ENCODE measurements at regions not wholly inside any gene's neighbourhood (a gene's known extent, or its start where the extent isn't known, plus 50 kb on each side); places are given as distances from the start of the nearest gene placed in this dataset. TPM values are rescaled to one million over a fixed set of nuclear protein-coding genes. Genes with fewer than 3 reads are reported as not detected.

DNA sequence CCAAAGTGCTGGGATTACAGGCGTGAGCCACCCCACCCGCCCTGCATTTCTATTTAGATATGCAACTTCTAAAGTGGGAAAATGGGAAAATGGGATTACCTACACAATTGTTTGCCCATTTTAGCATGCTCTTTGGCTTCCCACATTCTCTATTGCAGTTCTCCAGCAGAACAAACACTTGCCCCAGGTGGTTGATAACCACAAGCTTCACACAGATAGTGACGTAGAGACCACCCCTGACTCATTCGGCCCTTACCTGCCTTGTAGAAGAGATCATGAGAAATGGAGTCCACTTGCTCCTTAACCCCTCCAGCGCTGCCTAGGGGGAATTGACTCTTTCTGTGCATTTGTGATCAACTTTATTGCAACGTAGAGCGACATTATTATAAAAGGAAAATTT is 83.2 kb upstream of the RAP2B start:
- DNase-seq = no peak

DNA sequence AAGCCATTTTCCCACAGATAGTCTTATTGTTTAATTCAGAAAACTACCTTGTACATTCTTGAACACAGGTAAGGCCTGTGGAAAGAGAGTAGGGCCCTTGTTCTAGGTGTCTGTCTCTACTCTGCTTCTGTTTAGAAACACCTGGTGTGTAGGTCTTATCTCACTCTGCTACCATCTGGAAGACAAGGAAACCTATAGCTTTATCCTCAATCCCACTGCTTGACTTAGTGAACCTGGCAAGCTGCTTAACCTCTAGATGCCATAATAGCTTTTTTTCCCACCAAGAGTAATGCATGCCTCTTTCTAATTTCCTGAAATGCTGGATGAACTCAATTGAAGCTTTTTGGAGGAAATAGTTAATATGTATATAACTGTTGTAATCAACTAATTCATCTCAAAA is 82.6 kb upstream of the RAP2B start:
- DNase-seq = no peak

DNA sequence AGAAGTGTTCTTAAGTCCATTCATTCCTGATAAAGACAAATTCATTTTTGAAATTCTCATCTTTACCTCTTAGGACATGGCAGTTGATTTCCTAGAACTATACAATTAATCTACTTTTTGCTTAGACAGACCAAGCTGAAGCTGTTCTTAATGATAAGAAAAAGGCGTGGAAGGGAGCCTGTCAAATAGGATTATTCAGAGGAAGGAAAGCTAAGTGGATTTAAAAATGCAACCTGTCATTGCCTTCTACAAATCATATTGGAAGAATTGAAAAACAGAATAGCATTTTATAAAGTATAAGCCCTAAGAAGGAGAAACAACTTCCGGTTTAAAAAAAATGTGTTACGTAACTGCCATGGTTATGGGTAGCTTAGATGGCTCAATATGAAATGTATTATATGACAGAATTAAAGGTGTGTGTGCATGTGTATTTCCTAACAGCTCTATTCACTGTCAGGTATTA is 81.2 kb upstream of the RAP2B start:
- no peak for DNase-seq

DNA sequence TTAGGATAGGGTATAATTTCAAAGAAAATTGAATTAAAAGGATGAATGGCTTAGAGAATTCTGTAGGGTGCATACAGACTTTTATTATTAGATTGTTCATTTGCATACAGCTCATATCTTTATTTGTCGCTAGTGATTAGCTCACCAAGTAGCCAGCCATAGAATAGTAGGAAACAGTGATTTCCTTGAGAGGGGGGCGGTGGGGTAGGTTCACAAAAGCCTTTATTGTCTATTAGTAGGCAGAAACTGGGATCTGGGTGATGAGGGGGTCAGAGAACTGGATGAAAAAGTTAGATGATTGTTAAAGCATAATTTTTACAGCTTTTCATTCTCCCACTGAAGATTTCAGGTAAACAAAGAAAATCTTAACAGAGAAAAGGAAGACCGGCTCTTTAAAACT is 77.6 kb upstream of the RAP2B start:
- DNase-seq = no peak

DNA sequence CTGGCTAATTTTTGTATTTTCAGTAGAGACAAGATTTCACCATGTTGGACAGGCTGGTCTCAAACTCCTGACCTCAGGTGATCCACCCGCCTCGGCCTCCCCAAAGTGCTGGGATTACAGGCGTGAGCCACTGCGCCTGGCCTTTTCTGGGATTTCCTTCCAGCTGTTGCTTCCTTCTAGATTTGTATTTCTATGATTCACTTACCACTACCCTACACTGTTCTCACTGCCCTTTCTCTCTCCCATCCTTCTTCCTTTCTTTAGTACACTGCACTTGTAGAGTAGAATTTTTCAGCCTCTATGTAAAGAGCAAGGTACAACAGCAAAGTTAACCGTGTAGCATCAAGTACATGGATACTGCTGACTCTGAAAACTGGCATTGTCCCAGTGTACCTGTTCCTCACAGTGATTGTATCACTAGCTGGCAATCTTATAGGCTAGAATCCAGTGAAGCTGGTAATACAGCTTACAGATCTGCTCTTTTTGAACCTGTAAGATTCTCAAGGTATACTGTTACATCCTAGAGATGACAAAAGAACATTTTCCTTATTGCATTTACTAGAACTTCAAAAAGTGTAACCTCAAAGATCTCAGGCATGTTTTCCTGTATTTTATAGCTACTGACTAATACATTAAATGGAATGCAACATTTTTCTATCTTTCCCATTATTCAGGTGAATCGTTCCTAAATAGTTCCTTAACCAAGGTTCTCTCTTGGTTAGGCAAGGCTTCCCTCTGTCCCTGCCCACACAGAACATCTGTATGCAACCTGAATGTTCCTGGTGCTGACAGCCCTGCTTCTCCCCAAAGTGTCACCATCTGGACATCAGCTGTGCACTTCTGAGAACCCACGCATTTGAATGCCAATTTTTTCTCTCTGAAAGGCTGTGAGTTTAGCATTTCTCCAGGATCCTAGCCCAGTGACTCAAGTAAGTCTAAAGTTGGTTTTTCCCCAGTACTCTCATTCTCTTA is 74.1 kb upstream of the RAP2B start:
- DNase-seq = no peak

DNA sequence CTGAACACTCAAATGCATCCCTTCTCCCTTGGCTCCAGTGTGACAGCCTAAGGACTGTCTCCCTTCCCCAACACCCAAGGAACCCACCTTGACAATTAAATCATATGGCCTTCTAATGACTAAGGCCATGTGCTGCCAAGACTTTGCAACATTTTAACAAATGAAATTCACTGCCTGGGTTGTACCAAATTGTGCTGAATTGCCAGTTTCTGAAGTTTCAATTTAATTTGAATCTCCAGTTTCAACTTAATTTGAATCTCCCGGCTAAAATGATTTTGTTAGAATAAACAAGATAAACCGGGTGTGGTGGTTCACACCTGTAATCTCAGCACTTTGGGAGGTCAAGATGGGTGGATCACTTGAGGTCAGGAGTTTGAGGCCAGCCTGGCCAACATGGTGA is 72.4 kb upstream of the RAP2B start:
- DNase-seq = no peak

DNA sequence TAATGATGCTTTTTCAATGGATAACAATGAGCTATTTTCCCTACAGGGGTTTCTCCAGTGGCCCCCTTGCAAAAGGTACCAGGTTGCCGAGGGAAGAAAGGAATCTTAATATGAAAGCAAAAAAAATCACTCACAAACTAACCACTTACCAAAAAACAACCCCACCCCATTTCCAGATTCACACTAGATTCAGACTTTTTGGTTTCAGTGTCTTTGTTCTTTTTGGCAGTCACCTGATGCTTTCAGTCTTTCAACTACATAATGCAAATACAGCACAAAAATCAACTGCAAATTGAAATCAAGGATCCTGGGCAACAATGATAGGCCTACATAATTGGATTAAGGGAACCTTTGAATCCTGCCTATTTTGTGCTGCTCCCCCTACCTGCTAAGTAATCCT is 71.1 kb upstream of the RAP2B start:
- no peak for DNase-seq

DNA sequence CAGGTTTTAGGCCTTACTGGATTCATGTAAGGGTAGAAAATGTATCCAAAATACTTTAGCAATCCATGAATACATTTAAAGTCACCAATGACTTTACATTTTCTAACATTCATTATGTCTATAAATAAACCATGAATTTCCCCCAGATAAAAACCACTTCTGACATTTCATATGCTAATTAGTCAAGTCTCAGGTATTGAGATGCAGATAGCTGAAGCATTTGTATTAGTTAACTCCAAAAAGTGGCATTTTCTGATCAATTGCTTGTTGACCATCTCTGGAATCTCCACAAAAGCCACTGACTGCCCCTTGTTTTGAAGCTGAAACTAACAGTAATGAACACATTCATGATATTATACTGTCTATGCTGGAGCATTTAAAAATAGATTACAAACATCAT is 68.4 kb upstream of the RAP2B start:
- no peak for DNase-seq

DNA sequence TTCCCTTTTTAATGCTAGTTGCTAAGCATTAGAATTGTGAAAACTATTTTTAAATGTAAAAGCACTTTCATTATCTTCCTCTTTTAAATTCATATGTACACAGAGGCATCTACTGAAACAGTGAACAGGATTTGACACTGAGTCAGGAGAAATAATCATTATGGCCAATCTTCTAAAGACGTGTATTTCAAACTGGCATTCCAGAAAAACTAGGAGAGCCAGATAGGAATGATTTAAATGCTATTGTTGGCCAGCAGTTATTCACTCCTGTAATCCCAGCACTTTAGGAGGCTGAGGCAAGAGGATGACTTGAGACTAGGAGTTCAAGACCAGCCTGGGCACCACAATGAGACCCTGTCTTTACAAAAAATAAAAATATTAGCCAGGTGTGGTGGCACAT is 67.6 kb upstream of the RAP2B start:
- DNase-seq = no peak

DNA sequence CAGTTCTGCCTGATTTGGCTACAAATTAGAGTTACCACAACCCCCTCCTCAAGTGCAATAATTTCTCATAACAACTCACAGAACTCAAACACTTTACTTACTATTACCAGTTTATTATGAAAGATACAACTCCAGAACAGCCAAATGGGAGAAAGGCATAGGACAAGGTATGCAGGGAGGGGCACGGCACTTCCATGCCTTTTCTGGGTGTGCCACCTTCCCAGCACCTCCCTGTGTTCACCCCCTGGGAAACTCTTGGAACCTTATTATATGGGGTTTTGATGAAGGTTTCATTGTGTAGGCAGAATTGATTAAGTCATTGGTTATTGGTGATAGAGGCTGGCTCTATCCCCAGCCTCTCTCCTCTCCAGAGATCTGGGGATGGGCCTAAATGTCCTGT is 66.6 kb upstream of the RAP2B start:
- no peak for DNase-seq

DNA sequence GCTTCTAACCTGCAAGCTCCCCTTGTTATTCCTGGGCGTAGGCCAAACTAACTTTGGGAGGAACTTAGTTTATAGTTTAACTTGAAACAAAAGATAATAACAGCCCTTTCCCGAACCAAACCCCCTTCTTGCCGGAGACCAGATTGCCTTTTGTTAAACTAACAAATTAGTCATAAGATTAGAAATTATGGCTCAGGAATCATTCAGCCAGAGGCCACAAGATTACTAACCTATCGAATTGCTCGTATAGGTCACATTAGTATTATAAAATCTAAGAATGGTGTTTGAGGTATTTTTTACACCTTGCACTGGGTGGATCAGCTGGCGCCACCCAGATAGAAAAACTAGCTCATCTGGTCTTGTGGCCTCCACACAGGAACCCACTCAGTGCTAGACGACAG is 65.3 kb upstream of the RAP2B start:
- no peak for DNase-seq

DNA sequence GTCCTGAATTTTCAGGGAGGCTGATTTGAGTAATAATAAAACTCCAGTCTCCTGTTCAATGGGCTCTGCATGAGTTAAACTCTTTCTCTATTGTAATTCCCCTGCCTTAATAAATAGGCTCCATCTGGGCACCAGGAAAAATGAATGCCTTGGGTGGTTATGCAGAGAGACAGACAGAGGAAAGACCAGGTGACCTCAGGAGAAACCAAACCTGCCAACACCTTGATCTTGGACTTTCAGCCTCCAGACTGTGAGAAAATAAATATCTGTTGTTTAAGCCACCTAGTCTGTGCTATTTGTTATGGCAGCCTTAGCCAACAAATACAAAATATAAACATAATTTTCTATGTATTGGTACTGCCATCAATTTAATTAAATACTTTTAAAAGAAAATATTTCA is 64.8 kb upstream of the RAP2B start:
- no peak for DNase-seq

DNA sequence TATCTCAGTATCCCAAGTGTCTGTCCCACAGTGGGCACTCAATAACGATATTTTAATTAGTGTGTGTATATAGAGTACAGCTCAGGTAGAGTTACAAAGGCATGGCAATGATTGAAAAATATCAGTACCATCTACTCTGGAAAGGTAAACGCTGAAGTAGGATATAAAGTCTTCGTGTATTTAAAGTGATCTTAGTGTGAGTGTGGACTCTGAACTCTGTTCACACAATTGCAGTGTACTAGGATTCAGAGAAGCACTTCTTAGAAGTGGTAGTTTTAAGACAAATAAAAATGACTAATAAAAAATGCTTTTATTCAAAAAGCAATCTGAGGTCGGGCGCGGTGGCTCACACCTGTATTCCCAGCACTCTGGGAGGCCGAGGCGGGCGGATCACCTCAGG is 62.9 kb upstream of the RAP2B start:
- DNase-seq = no peak

DNA sequence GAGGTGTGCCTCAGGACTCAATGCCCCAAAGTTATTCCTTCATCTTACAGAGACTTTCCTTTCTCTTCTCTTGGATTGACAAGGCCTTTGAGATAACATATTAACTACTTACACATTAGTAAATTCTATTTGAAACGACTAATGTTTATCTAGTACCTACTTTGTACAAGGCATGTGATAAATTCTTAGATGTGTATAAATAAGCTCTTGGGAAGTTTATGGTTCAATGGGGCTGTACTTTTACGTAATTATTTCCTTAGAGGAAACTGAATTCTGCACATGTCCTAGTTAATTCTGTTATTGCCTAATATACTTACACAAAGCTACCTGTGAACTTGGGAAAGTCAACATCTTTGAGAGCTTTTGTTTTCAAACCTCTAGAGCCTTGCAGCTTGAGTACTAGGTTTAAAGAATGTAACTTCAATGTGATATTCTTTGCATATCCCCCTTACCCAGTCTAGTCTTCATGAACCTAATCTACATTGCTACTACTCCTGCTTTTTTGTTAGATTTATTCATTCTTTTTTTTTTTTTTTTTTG is 58.5 kb upstream of the RAP2B start:
- DNase-seq = no peak

DNA sequence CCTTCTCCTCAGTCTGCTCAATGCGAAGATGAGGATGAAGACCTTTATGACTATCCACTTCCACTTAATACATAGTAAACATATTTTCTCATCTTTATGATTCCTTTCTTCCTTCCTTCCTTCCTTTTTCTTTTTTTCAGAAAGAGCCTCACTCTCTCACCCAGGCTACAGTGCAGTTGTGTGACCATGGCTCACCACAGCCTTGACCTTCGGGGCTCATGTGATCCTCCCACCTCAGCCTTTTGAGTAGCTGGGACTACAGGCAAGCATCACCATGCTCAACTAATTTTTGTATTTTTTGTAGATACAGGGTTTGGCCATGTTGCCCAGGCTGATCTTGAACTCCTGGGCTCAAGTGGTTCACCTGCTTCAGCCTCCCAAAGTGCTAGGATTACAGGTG is 52.0 kb upstream of the RAP2B start:
- DNase-seq = no peak

DNA sequence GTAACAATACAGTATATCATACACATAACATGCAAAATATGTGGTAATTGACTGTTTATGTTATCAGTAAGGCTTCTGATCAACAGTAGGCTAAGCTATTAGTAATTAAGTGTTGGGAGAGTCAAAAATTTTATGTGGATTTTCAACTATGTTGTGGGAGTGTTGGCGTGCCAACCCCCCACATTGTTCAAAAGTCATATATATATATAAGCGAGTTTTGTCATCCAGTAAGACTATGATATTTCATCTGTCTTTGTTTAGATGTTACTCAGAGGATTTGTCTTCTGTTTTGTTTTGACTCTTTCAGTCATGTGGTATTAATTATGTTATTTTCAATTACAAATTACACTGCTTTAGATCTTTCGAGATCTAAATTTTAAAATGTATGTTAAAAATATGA is 51.0 kb upstream of the RAP2B start:
- DNase-seq = no peak

Small RNA genes lying in the stretch of these regions (small RNA-seq; reads per million reads assigned to genes)
- gene HMGN2P13 = not detected
